GM12878 (cell line): ENCODE measurements at regions not wholly inside any gene's neighbourhood (a gene's known extent, or its start where the extent isn't known, plus 50 kb on each side); places are given as distances from the start of the nearest gene placed in this dataset.

Source experiments
- ATAC-seq: fragments of 200-7000 bp; cut with Tn5 transposase; 3 replicates; pipeline ENCODE4 v1.9.1; 2020; ENCODE audit warnings: mild to moderate bottlenecking, moderate library complexity
- BruUV-seq: library from RNA; stranded (reverse); fragments of 400-500 nt; replicated peaks from 2 replicates; lab custom pipeline; 2021; lab: Mats Ljungman, UMichigan
- CTCF ChIA-PET: fragments of 300-600 bp; sonication (Branson Sonifier 250); formaldehyde crosslinking; extraction: SDS; loops from one replicate; lab custom pipeline; 2021; ENCODE audit warnings: inconsistent platforms; lab: Yijun Ruan, JAX
- POLR2A ChIA-PET: fragments of 350-600 bp; formaldehyde crosslinking; extraction: SDS; loops from one replicate; lab custom pipeline; 2021; ENCODE audit warnings: inconsistent platforms; lab: Charles Lee
- RAD21 ChIA-PET: fragments of 300-600 bp; sonication (Branson Sonifier 250); formaldehyde crosslinking; loops from one replicate; lab custom pipeline; 2023; ENCODE audit warnings: antibody characterized with exemption; ENCODE audit not compliant: unreplicated experiment; lab: Charles Lee
- SMC1A ChIA-PET: fragments of 300-600 bp; sonication (Branson Sonifier 250); formaldehyde crosslinking; loops from one replicate; lab custom pipeline; 2023; ENCODE audit not compliant: unreplicated experiment, uncharacterized antibody; lab: Charles Lee
- DNase-seq: peaks from one replicate; pipeline ENCODE4 v3.0.0-alpha.2; 2011; ENCODE audit warnings: low read depth, low spot score
- FAIRE-seq: peaks from 3 replicates; lab custom pipeline; 2011; peaks lifted over from hg19 to GRCh38; lab: Jason Lieb, UNC
- H2AFZ ChIP-seq: 2 replicates; pipeline ENCODE4 v1.6.0; 2011; ENCODE audit warnings: low read depth, low read length, control low read depth; ENCODE audit not compliant: control insufficient read depth
- H3K27ac ChIP-seq: 2 replicates; pipeline ENCODE4 v1.5.1; 2011; ENCODE audit warnings: control low read depth; ENCODE audit not compliant: control insufficient read depth, insufficient read depth
- H3K27me3 ChIP-seq, 2 experiments: replicated peaks in 1 of 2; 2 replicates each; pipeline versions ENCODE4 v1.6.0 to v1.6.1; 2011; ENCODE audit warnings: low read length in 1 of 2; ENCODE audit not compliant: control insufficient read depth in 2 of 2, insufficient read depth in 2 of 2
- H3K36me3 ChIP-seq, 2 experiments: 2 replicates each; pipeline ENCODE4 v1.5.1; 2011; ENCODE audit warnings: low read length in 1 of 2; ENCODE audit not compliant: control insufficient read depth in 2 of 2, insufficient read depth in 2 of 2
- H3K4me1 ChIP-seq: 2 replicates; pipeline ENCODE4 v1.6.1; 2011; ENCODE audit warnings: mild to moderate bottlenecking, low read length, moderate library complexity, mixed read lengths; ENCODE audit not compliant: control insufficient read depth, insufficient read depth
- H3K4me2 ChIP-seq: 2 replicates; pipeline ENCODE4 v1.6.0; 2011; ENCODE audit warnings: control low read depth; ENCODE audit not compliant: control insufficient read depth, insufficient read depth
- H3K4me3 ChIP-seq: fragments of 200-600 bp; sonication (generic); 2 replicates; pipeline ENCODE4 v1.5.1; 2016
- H3K79me2 ChIP-seq: 2 replicates; pipeline ENCODE4 v1.6.0; 2011; ENCODE audit warnings: low read length; ENCODE audit not compliant: control insufficient read depth, insufficient read depth
- H3K9ac ChIP-seq: 2 replicates; pipeline ENCODE4 v1.8.0; 2011; ENCODE audit warnings: low read length, control low read depth, mixed read lengths; ENCODE audit not compliant: control insufficient read depth, insufficient read depth
- H3K9me3 ChIP-seq: replicated peaks from 3 replicates; pipeline ENCODE4 v1.5.1; 2011; ENCODE audit warnings: mild to moderate bottlenecking, low read length; ENCODE audit not compliant: control insufficient read depth, insufficient read depth
- H4K20me1 ChIP-seq: 2 replicates; pipeline ENCODE4 v1.6.0; 2011; ENCODE audit not compliant: control insufficient read depth, insufficient read depth
- ATF7 ChIP-seq: fragments of 450-650 bp; IDR thresholded peaks from 2 replicates; pipeline ENCODE4 v1.6.1; 2016; ENCODE audit warnings: low read depth, mild to moderate bottlenecking
- CHD4 ChIP-seq: fragments of 200-600 bp; sonication (generic); IDR thresholded peaks from 2 replicates; pipeline ENCODE4 v1.6.1; 2016; ENCODE audit warnings: mild to moderate bottlenecking
- CREM ChIP-seq: IDR thresholded peaks from 2 replicates; pipeline ENCODE4 v1.6.1; 2014; ENCODE audit warnings: antibody characterized with exemption, low read depth
- E2F8 ChIP-seq: fragments of 450-650 bp; IDR thresholded peaks from 2 replicates; pipeline ENCODE4 v1.6.1; 2018; ENCODE audit warnings: mild to moderate bottlenecking, low read depth, moderate library complexity; ENCODE audit not compliant: partially characterized antibody
- FOXM1 ChIP-seq: IDR thresholded peaks from 2 replicates; pipeline ENCODE4 v1.6.1; 2012; ENCODE audit warnings: low read depth, mild to moderate bottlenecking, inconsistent platforms, low read length, moderate library complexity
- HDAC2 ChIP-seq: fragments of 200-600 bp; sonication (generic); IDR thresholded peaks from 2 replicates; pipeline ENCODE4 v1.6.1; 2017
- IKZF1 ChIP-seq: fragments of 450-650 bp; conservative IDR thresholded peaks from 2 replicates; pipeline ENCODE4 v1.6.1; 2017; ENCODE audit warnings: antibody characterized with exemption, mild to moderate bottlenecking
- IKZF2 ChIP-seq, 2 experiments: fragments of 450-650 bp; IDR thresholded peaks; 2 replicates each; pipeline ENCODE4 v1.6.1; 2017; ENCODE audit warnings: mild to moderate bottlenecking in 2 of 2, moderate library complexity in 2 of 2
- JUND ChIP-seq: IDR thresholded peaks from 2 replicates; pipeline ENCODE4 v1.6.1; 2012; ENCODE audit warnings: low read depth, mild to moderate bottlenecking, low read length, improper control_type of control experiment, moderate library complexity
- MYB ChIP-seq: fragments of 150-350 bp; IDR thresholded peaks from 2 replicates; pipeline ENCODE4 v1.6.1; 2014; ENCODE audit warnings: mild to moderate bottlenecking, low read depth, low read length, borderline replicate concordance
- PAX5 ChIP-seq: IDR thresholded peaks from 2 replicates; pipeline ENCODE4 v1.6.1; 2011; ENCODE audit warnings: low read depth, low read length, borderline replicate concordance
- PBX3 ChIP-seq: IDR thresholded peaks from 2 replicates; pipeline ENCODE4 v1.6.1; 2011; ENCODE audit warnings: mild to moderate bottlenecking, low read depth, low read length, moderate library complexity; ENCODE audit not compliant: insufficient replicate concordance
- PKNOX1 ChIP-seq: fragments of 450-650 bp; IDR thresholded peaks from 2 replicates; pipeline ENCODE4 v1.6.1; 2016; ENCODE audit warnings: mild to moderate bottlenecking
- RCOR1 ChIP-seq: conservative IDR thresholded peaks from 2 replicates; pipeline ENCODE4 v1.6.1; 2012; ENCODE audit warnings: low read depth, low read length, improper control_type of control experiment
- SMAD1 ChIP-seq: fragments of 450-650 bp; IDR thresholded peaks from 2 replicates; pipeline ENCODE4 v1.6.1; 2018; ENCODE audit warnings: mild to moderate bottlenecking, low read depth; ENCODE audit not compliant: partially characterized antibody
- SMAD5 ChIP-seq: IDR thresholded peaks from 2 replicates; pipeline ENCODE4 v1.6.1; 2016; ENCODE audit warnings: antibody characterized with exemption, low read depth
- SMC3 ChIP-seq: IDR thresholded peaks from 2 replicates; pipeline ENCODE4 v1.6.1; 2011; ENCODE audit warnings: low read length, improper control_type of control experiment, borderline replicate concordance
- SREBF2 ChIP-seq: IDR thresholded peaks from 2 replicates; pipeline ENCODE4 v1.6.1; 2012; ENCODE audit warnings: mild to moderate bottlenecking, low read length
- STAT1 ChIP-seq: fragments of 450-650 bp; conservative IDR thresholded peaks from 2 replicates; pipeline ENCODE4 v1.6.1; 2014; ENCODE audit warnings: antibody characterized with exemption, mild to moderate bottlenecking
- TBL1XR1 ChIP-seq: IDR thresholded peaks from 2 replicates; pipeline ENCODE4 v1.6.1; 2012; ENCODE audit warnings: low read depth, low read length, improper control_type of control experiment
- ZNF274 ChIP-seq: IDR thresholded peaks from one replicate; pipeline ENCODE4 v1.8.0; 2011; ENCODE audit not compliant: insufficient read length, insufficient read depth
- WGBS: methylation state at CpG from one replicate; pipeline ENCODE4 v1.1.6; 2016; ENCODE audit warnings: low lambda C conversion rate; ENCODE audit not compliant: insufficient replicate concordance, insufficient coverage; ENCODE audit errors: missing lambda C conversion rate; 5-methylcytosine and 5-hydroxymethylcytosine counted together
- in situ Hi-C: fragments of 300-500 bp; cut with MboI; formaldehyde crosslinking; loops from 9 replicates; pipeline ENCODE4 v1.14.3; 2018; ENCODE audit warnings: mixed read lengths
- intact Hi-C: fragments of 100-400 bp; cut with micrococcal nuclease; formaldehyde crosslinking; loops from one replicate; pipeline ENCODE4 v1.14.2; 2022; ENCODE audit not compliant: unreplicated experiment

- no peak for TF ChIP-seq PBX3
- no peak for TF ChIP-seq CREM
- TF ChIP-seq E2F8: no peak
- TF ChIP-seq JUND: no peak
- no peak for TF ChIP-seq FOXM1
- TF ChIP-seq STAT1: no peak
- no peak for TF ChIP-seq SREBF2
- TF ChIP-seq SMC3: no peak
Observed at GRCh38 chr9:38286357-38286756, 106.1 kb upstream of the ALDH1B1 start (continued).

GRCh38 chr9:38285236-38285635, 107.3 kb upstream of the ALDH1B1 start:
- Histone ChIP-seq H3K4me1 (no peaks in the 10 kb centered on the region), H3K79me2 (no peaks in the 10 kb centered on the region), H2AFZ (no peak overlapping the region), H4K20me1 (no peaks in the 10 kb centered on the region), H3K9ac (no peak overlapping the region), H3K9me3 (no peaks in the 10 kb centered on the region), H3K27ac (no peak overlapping the region), H3K27me3 (peaks cover 0 to 4% of the 10 kb centered on the region in 2 experiments; a peak in 2 of 4 replicates), H3K36me3 (no peaks in the 10 kb centered on the region), H3K4me3 (no peak overlapping the region), H3K4me2 (no peak overlapping the region)
- DNase-seq (no peak), FAIRE-seq (no peak), ATAC-seq (no peak)
- ChIA-PET CTCF (no interaction called here), SMC1A (no interaction called here), RAD21 (no interaction called here), POLR2A (no interaction called here)
- in situ Hi-C loops (no loop called here), intact Hi-C loops (no loop called here)
- 5% methylated on average over 2 of the region's 2 CpGs for WGBS
- BruUV-seq: no TSS peak
- no peak for TF ChIP-seq STAT1
- no peak for TF ChIP-seq HDAC2
- no peak for TF ChIP-seq SMAD5
- TF ChIP-seq IKZF1: no peak
- no peak for TF ChIP-seq MYB
- no peak for TF ChIP-seq TBL1XR1
- TF ChIP-seq CHD4: no peak
- no peak for TF ChIP-seq ATF7
- TF ChIP-seq ZNF274: no peak
- no peak for TF ChIP-seq RCOR1
- TF ChIP-seq SMAD1: no peak
- no peak for TF ChIP-seq PAX5
- no peak for TF ChIP-seq PKNOX1
- no peak for TF ChIP-seq IKZF2 (IDR thresholded peaks at IDR 0.05)
